Natural killer cell (primary cell): ENCODE measurements at regions not wholly inside any gene's neighbourhood (a gene's known extent, or its start where the extent isn't known, plus 50 kb on each side); places are given as distances from the start of the nearest gene placed in this dataset.

Source experiments
- ATAC-seq, 3 donors: fragments of 150-1000 bp in 2 of 3; fragments of 200-7000 bp in 1 of 3; cut with Tn5 transposase; 1 replicate in 1 of 3; 2 replicates in 2 of 3; pipeline ENCODE4 v1.10.0; 2021; ENCODE audit warnings: mild to moderate bottlenecking in 2 of 3, moderate library complexity in 2 of 3
- DNase-seq, 2 donors: peaks; one replicate each; pipeline versions ENCODE4 v3.0.0 to v3.0.0-alpha.2; 2013 to 2021; ENCODE audit warnings: mixed read lengths in 1 of 2
- H3K27ac ChIP-seq: one replicate; pipeline ENCODE4 v1.5.1; 2013; ENCODE audit warnings: mild to moderate bottlenecking, low read length
- H3K27me3 ChIP-seq: one replicate; pipeline ENCODE4 v1.6.1; 2013; ENCODE audit warnings: low read length; ENCODE audit not compliant: control insufficient read depth, insufficient read depth
- H3K36me3 ChIP-seq: one replicate; pipeline ENCODE4 v1.6.1; 2013; ENCODE audit warnings: low read length; ENCODE audit not compliant: control insufficient read depth, insufficient read depth
- H3K4me1 ChIP-seq: one replicate; pipeline ENCODE4 v1.6.1; 2013; ENCODE audit warnings: low read length; ENCODE audit not compliant: control insufficient read depth, insufficient read depth
- H3K4me3 ChIP-seq: one replicate; pipeline ENCODE4 v1.5.1; 2013; ENCODE audit warnings: low read length
- H3K9me3 ChIP-seq: one replicate; pipeline ENCODE4 v1.6.1; 2013; ENCODE audit warnings: low read length; ENCODE audit not compliant: control insufficient read depth, insufficient read depth
- H3K27ac Mint-ChIP-seq, 2 donors: one replicate each; pipeline ENCODE4 v1.8.0; 2022; ENCODE audit warnings: mild to moderate bottlenecking in 2 of 2, mixed read lengths in 2 of 2, moderate library complexity in 1 of 2
- H3K27me3 Mint-ChIP-seq, 2 donors: one replicate each; pipeline ENCODE4 v1.8.0; 2022; ENCODE audit warnings: low read depth in 2 of 2, mixed read lengths in 2 of 2
- H3K36me3 Mint-ChIP-seq: one replicate; pipeline ENCODE4 v1.8.0; 2022; ENCODE audit warnings: mixed read lengths
- H3K4me1 Mint-ChIP-seq, 2 donors: one replicate each; pipeline ENCODE4 v1.8.0; 2022; ENCODE audit warnings: mixed read lengths in 2 of 2
- H3K4me3 Mint-ChIP-seq: one replicate; pipeline ENCODE4 v1.8.0; 2022; ENCODE audit warnings: mild to moderate bottlenecking, moderate library complexity, mixed read lengths
- H3K9me3 Mint-ChIP-seq, 2 donors: one replicate each; pipeline ENCODE4 v1.8.0; 2022; ENCODE audit warnings: mixed read lengths in 2 of 2
- CTCF ChIP-seq: fragments of 200-600 bp; IDR thresholded peaks from one replicate; pipeline ENCODE4 v1.8.0; 2022; ENCODE audit warnings: antibody characterized with exemption
- WGBS: methylation state at CpG from one replicate; pipeline ENCODE4 v1.1.7; 2013; ENCODE audit warnings: missing lambda C conversion rate; ENCODE audit not compliant: insufficient coverage; 5-methylcytosine and 5-hydroxymethylcytosine counted together
- intact Hi-C: fragments of 100-400 bp; cut with micrococcal nuclease; formaldehyde crosslinking; loops from one replicate; pipeline ENCODE4 v1.14.2; 2022

GRCh38 chr4:28211676-28212470 is 1351.2 kb downstream of the STIM2 start:
- H3K4me3 Mint-ChIP-seq, result no peak overlapping the region
- 38% methylated on average over 2 of the region's 2 CpGs for WGBS
- H3K27ac ChIP-seq, result no peak overlapping the region
- H3K9me3 Mint-ChIP-seq, result peaks cover 8 to 10% of the 10 kb centered on the region in 2 donors
- ATAC-seq (no peak), DNase-seq (no peak)
- peaks cover 11% of the 10 kb centered on the region for H3K36me3 Mint-ChIP-seq
- no peaks in the 10 kb centered on the region for H3K4me1 Mint-ChIP-seq
- H3K27ac Mint-ChIP-seq, result no peak overlapping the region
- TF ChIP-seq CTCF, result no peak
- intact Hi-C loops, result no loop called here
- H3K4me3 ChIP-seq, result no peak overlapping the region
- H3K4me1 ChIP-seq, result no peaks in the 10 kb centered on the region
- no peaks in the 10 kb centered on the region for H3K9me3 ChIP-seq
- H3K36me3 ChIP-seq, result no peaks in the 10 kb centered on the region
- no peaks in the 10 kb centered on the region for H3K27me3 ChIP-seq
- H3K27me3 Mint-ChIP-seq, result no peaks in the 10 kb centered on the region

GRCh38 chr4:28221536-28221935 is 1360.9 kb downstream of the STIM2 start:
- intact Hi-C loops, result no loop called here
- DNase-seq (no peak), ATAC-seq (no peak)
- Mint-ChIP-seq H3K4me1 (no peaks in the 10 kb centered on the region), H3K27me3 (no peaks in the 10 kb centered on the region), H3K4me3 (no peak overlapping the region), H3K9me3 (peaks cover 13 to 16% of the 10 kb centered on the region in 2 donors), H3K27ac (no peak overlapping the region), H3K36me3 (no peaks in the 10 kb centered on the region)
- no peak for TF ChIP-seq CTCF
- Histone ChIP-seq H3K4me1 (no peaks in the 10 kb centered on the region), H3K4me3 (no peak overlapping the region), H3K27ac (no peak overlapping the region), H3K36me3 (no peaks in the 10 kb centered on the region), H3K27me3 (no peaks in the 10 kb centered on the region), H3K9me3 (no peaks in the 10 kb centered on the region)
- WGBS, result 53% methylated on average over 1 of the region's 1 CpG

- 83% methylated on average over 2 of the region's 2 CpGs for WGBS
- Histone ChIP-seq H3K4me3 (no peak overlapping the region), H3K9me3 (no peaks in the 10 kb centered on the region), H3K4me1 (no peaks in the 10 kb centered on the region), H3K36me3 (no peaks in the 10 kb centered on the region), H3K27ac (no peak overlapping the region), H3K27me3 (no peaks in the 10 kb centered on the region)
- H3K9me3 Mint-ChIP-seq, result peaks cover 9 to 14% of the 10 kb centered on the region in 2 donors
- H3K4me3 Mint-ChIP-seq, result no peak overlapping the region
- H3K4me1 Mint-ChIP-seq, result no peaks in the 10 kb centered on the region
- no peak for TF ChIP-seq CTCF
- no peaks in the 10 kb centered on the region for H3K36me3 Mint-ChIP-seq
- DNase-seq, result no peak
- ATAC-seq, result no peak
- no peak overlapping the region for H3K27ac Mint-ChIP-seq
- intact Hi-C loops, result no loop called here
- no peaks in the 10 kb centered on the region for H3K27me3 Mint-ChIP-seq
These were observed 1364.4 kb downstream of the STIM2 start for GRCh38 chr4:28225050-28225449.
